ENCODE measurements at regions not wholly inside any gene's neighbourhood (a gene's known extent, or its start where the extent isn't known, plus 50 kb on each side); places are given as distances from the start of the nearest gene placed in this dataset.

DNA sequence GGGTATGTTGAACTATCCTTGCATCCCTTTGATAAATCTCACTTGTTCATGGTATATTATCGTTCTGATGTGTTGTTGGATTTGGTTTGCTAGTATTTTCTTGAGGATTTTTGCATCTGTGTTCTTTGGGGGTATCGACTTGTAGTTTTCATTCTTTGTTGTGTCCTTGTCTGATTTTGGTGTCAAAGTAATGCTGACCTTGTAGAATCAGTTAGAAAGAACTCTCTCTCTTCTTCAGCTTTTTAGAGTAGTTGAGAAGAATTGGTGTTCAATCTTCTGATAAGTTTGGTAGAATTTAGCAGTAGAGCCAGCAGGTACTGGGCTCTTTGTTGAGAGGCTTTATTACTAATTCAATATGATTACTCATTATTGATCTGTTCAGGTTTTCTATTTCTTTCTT lies 707.2 kb upstream of the LRFN5 start:
- no peak for DNase-seq (ENCODE audit: low spot score)

DNA sequence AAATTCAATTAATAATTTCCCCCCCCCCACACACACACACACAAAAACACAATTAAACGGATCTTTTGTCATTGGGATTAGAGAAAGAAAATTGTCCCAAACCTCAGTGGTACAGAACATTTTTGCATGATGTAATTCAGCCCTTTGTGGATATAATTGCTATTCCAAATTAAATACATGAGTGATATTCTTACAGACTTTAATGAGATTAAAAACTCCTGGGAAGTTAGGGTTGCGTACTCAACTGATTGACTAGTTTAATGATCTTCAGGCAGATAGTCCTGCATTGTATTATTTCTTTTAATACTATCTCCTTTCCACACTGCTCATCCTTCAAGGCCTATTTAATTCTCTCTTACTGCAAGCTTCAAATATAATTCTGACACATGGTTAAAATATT lies 711.8 kb upstream of the LRFN5 start:
- no peak for DNase-seq (ENCODE audit: low spot score)

DNA sequence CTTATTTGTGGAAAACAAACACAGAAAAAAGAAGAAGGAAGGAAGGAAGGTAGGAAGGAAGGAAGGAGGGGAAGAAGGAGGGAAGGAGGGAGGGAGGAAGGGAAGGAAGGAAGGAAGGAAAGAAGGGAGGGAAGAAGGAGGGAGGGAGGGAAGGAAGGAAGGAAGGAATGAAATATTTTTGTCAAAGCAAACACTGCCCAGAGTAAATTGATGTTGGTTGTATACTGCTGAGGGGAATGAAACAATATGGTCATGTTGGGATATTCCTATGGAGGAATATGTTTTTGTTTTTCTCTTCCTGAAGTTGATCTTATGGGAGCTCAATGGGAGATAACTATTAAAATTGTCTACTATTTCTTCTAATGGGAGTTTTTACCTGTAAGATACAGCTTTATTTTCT lies 717.5 kb upstream of the LRFN5 start:
- DNase-seq (ENCODE audit: low spot score): no peak

DNA sequence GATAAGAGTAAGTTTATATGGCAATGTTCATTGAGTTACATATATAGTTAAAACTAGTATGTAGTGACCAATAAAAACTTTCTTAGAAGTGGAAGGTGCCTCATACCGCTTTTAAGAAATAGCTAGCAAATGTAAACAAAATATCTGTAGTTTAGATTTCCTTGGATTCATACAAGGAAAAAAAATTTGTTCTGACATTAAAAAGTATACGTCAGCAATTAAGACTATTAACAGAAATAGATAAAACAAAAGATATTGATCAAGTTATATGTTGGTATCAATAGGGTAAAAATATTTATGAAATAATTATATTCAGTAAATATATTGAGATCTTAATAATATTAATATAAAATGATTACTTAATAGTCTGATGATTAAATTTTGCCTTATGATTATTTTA lies 718.8 kb upstream of the LRFN5 start:
- no peak for DNase-seq (ENCODE audit: low spot score)

- DNase-seq (ENCODE audit: low spot score): no peak
Observed at GRCh38 chr14:40870252-40870651, 736.4 kb upstream of the LRFN5 start.

GRCh38 chr14:40859055-40859454 lies 747.6 kb upstream of the LRFN5 start:
- no peak for DNase-seq (ENCODE audit: low spot score)

GRCh38 chr14:40855343-40855742 lies 751.3 kb upstream of the LRFN5 start:
- no peak for DNase-seq (ENCODE audit: low spot score)

DNA sequence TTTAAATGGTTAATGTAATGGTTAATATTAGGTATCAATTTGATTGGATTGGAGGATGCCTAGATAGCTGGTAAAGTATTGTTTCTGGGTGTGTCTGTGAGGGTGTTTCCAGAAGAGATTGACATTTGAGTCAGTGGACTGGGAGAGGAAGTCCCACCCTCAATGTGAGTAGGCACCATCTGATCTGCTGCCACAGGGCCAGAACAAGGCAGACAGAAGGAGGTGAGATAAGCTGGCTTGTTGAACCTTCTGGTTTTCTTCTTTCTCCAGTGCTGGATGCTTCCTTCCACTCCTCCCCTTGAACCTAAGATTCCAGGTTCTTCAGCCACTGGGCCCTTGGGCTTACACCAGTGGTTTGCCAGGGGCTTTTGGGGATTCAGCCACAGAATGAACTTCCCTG lies 756.5 kb upstream of the LRFN5 start:
- DNase-seq (ENCODE audit: low spot score): no peak

DNA sequence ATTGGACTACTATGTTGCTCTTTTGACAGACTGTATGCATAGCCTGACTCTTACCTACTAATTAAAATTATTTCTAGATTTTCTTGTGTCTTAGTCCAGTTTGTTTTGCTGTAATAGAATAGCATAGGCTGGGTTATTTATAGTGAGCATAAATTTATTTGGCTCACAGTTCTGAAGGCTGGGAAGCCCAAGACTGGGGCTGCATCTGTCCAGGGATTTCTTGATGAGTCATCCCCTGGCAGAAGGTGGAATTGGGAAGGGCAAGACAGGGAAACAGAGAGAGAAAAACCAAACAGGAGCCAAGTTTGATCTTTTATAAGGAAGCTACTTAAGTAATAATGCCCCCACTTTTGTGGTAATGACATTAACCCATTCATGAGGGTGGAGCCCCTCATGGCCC lies 759.2 kb upstream of the LRFN5 start:
- DNase-seq (ENCODE audit: low spot score): no peak

- DNase-seq (ENCODE audit: low spot score): no peak
Observed at GRCh38 chr14:40842816-40843215, 763.9 kb upstream of the LRFN5 start.

DNA sequence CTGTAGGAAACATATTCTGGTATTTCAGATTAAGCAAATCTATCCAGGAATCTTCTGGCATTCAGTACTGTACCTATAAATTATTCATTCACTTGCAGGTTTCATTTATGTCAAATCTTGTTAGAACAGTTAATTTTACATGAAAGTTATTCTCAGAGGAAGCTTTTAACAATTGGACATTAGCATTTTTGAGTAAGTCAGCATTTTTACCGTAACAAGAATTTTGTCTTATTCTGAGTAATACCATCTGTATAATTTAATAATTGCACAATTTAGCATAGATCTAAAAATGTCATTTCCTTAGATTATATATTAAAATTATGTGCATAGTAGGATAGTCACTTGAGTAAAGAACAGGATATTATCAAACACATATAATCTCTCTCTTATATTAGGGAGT lies 764.8 kb upstream of the LRFN5 start:
- DNase-seq (ENCODE audit: low spot score): no peak

- DNase-seq (ENCODE audit: low spot score): no peak
Observed at GRCh38 chr14:40838601-40839000, 768.1 kb upstream of the LRFN5 start.

GRCh38 chr14:40806471-40806870 lies 800.2 kb upstream of the LRFN5 start:
- DNase-seq (ENCODE audit: low spot score): no peak

- DNase-seq (ENCODE audit: low spot score): no peak
Observed at GRCh38 chr14:40796168-40796567, 810.5 kb upstream of the LRFN5 start.

- DNase-seq (ENCODE audit: low spot score): no peak
Observed at GRCh38 chr14:40784860-40785259, 821.8 kb upstream of the LRFN5 start.

- DNase-seq (ENCODE audit: low spot score): no peak
Observed at GRCh38 chr14:40762685-40763084, 844.0 kb upstream of the LRFN5 start.

DNA sequence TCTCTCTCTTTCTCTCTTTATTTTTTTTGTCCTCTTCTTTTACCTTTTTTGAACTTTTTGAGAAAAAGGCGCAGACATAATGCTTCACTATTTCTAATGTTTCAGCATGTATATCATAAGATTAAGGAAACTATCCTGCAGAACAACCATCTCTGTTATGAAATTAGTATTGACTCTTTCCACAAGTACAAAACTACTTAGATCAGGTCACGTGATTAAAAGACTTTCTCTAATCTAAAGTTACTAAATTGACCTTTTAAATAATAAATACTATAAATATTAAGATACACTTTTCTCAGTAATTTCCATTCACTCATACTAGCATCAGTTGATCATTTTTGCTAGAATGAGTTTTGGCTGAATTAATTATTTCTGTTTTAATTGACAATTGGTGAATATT lies 844.5 kb upstream of the LRFN5 start:
- DNase-seq (ENCODE audit: low spot score): no peak

DNA sequence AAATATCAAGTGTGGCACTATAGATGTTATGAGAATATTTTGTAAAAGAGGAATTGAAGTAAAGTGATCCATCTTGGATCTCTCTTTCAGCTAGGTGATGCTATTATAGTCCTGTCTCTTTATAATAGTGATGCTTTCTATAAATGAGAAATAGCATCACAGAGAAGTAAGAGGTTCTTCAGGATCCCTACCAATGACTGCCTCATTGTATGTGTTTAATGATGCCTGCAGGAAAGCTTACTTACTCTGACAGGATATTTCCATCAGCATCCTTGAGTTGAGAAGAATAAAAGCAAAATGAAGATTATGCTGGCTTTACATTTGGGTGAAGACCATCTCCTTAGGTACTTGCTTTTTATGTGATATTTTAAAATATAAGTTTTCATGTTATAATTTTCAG lies 846.0 kb upstream of the LRFN5 start:
- no peak for DNase-seq (ENCODE audit: low spot score)

GRCh38 chr14:40758076-40758475 lies 848.6 kb upstream of the LRFN5 start:
- DNase-seq (ENCODE audit: low spot score): no peak

GRCh38 chr14:40757376-40757950 lies 849.2 kb upstream of the LRFN5 start:
- DNase-seq (ENCODE audit: low spot score): no peak

GRCh38 chr14:40733206-40733605 lies 873.5 kb upstream of the LRFN5 start:
- DNase-seq (ENCODE audit: low spot score): no peak

DNA sequence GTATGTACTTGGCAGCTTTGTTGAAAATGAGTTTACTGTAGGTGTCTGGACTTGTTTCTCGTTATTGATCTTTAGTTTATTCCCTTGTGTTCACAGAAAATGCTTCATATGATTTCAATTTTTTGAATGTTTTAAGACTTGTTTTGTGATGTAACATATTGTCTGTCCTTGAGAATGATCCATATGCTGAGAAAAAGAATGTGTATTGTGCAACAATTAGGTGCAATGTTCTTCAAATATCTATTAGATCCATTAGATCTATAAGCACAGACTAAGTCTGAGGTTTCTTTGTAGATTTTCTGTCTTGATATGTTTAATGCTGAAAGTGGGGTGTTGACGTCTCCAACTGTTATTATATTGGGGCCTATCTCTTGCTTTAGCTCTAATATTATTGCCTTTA lies 879.6 kb upstream of the LRFN5 start:
- no peak for DNase-seq (ENCODE audit: low spot score)

DNA sequence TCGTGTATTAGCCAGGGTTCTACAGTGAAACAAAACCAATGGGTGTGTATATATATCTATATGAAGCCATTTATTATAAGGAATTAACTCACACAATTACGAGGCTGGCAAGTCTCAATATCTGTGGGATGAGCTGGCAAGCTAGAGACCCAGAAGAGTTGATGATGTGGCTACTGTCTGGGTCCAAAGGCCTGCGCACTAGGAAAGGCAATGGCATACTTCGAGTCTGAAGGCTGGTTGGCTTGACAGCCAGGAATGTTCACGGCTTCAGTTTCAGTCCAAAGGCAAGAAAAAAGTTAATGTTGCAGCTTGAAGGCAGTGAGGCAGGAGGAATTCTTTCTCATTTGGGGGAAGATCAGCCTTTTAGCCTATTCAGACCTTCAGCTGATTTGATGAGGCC lies 893.3 kb upstream of the LRFN5 start:
- no peak for DNase-seq (ENCODE audit: low spot score)

DNA sequence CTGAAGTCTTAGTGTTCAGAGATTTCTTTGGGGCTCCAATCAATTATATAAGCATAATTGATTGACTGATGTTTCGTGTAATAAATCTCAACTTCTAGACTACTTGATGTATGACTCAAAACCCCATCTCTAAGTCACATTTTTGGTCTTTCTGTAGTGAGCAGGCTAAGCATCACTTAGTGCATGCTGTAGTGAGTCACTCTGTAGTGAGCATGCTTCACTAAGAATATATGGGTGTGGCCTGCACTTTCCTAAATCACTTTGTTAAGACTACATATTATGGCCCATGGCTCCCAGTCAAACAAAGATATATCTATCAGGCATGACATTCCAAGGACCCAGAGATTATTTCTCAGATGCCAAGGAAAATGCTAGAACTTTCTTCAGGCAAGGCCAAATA lies 909.4 kb upstream of the LRFN5 start:
- DNase-seq (ENCODE audit: low spot score): no peak

DNA sequence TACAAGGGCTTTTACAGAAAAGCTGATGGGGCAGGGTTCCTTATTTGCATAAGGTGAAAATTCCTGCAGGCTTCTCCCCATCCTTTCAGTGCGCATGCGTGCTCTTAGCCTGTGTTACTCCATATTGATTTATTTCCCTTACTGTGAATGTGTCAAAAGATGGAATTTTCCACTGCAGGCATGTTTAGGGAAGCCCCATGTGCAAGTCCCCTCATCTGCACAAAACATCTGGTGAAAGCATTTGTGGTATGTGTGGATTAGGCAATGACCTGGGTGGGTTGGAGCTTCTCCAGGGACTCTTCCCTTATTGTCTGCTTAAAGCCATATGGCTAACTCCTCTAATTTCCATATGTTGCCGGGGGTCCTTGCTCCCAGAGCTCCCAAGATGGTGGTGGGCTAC lies 912.7 kb upstream of the LRFN5 start:
- no peak for DNase-seq (ENCODE audit: low spot score)
